SK-N-SH (cell line): ENCODE measurements at regions not wholly inside any gene's neighbourhood (a gene's known extent, or its start where the extent isn't known, plus 50 kb on each side); places are given as distances from the start of the nearest gene placed in this dataset.
"Not testable (repeated sequence)": the region's sequence is repeated elsewhere in the genome, so short reads cannot be mapped to it uniquely, and the experiment has no call there.

ENCODE experiments used
- ELF1 ChIP-seq: IDR thresholded peaks from 2 replicates; pipeline ENCODE4 v1.4.0; 2012
- EP300 ChIP-seq, 2 experiments: IDR thresholded peaks; 2 replicates each; pipeline versions ENCODE4 v1.4.0 to v1.6.1; 2012; ENCODE audit warnings: borderline replicate concordance in 1 of 2, low read depth in 1 of 2, low read length in 1 of 2
- EZH2phosphoT487 ChIP-seq: fragments of 200-600 bp; sonication (generic); IDR thresholded peaks from 2 replicates; pipeline ENCODE4 v1.6.1; 2017; ENCODE audit warnings: low read depth, mixed run types, mild to moderate bottlenecking, antibody characterized with exemption, moderate library complexity, borderline replicate concordance
- GABPA ChIP-seq: IDR thresholded peaks from 2 replicates; pipeline ENCODE4 v1.4.0; 2012; ENCODE audit warnings: low read depth, mild to moderate bottlenecking
- MXI1 ChIP-seq: IDR thresholded peaks from 2 replicates; pipeline ENCODE4 v1.6.1; 2012; ENCODE audit warnings: mild to moderate bottlenecking, low read depth, low read length, improper control_type of control experiment
- NFIC ChIP-seq: IDR thresholded peaks from 2 replicates; pipeline ENCODE4 v1.4.0; 2012; ENCODE audit warnings: borderline replicate concordance
- POLR2AphosphoS5 ChIP-seq: IDR thresholded peaks from 2 replicates; pipeline ENCODE4 v1.6.1; 2012; ENCODE audit warnings: low read depth, low read length
- SIN3A ChIP-seq: IDR thresholded peaks from 2 replicates; pipeline ENCODE4 v1.6.1; 2012; ENCODE audit warnings: low read depth, mild to moderate bottlenecking, low read length, moderate library complexity, borderline replicate concordance
- SMC3 ChIP-seq: IDR thresholded peaks from 2 replicates; pipeline ENCODE4 v1.6.1; 2012; ENCODE audit warnings: low read depth, low read length, improper control_type of control experiment
- TEAD4 ChIP-seq: IDR thresholded peaks from 2 replicates; pipeline ENCODE4 v1.4.0; 2012; ENCODE audit warnings: mild to moderate bottlenecking, borderline replicate concordance; ENCODE audit not compliant: insufficient read depth
- YY1 ChIP-seq: IDR thresholded peaks from 2 replicates; pipeline ENCODE4 v1.4.0; 2012; ENCODE audit warnings: low read depth, mild to moderate bottlenecking
- TF ChIP-seq, protein P1 (sequence below): fragments of 200-600 bp; sonication (generic); IDR thresholded peaks from 2 replicates; pipeline ENCODE4 v1.6.1; 2017; ENCODE audit warnings: antibody characterized with exemption, mild to moderate bottlenecking, moderate library complexity
- TF ChIP-seq, protein P2 (sequence below): IDR thresholded peaks from 2 replicates; pipeline ENCODE4 v1.6.1; 2012; ENCODE audit warnings: mild to moderate bottlenecking, low read depth, low read length, moderate library complexity
- TF ChIP-seq, protein P3 (sequence below): IDR thresholded peaks from 2 replicates; pipeline ENCODE4 v1.4.0; 2012; ENCODE audit warnings: low read depth

DNA sequence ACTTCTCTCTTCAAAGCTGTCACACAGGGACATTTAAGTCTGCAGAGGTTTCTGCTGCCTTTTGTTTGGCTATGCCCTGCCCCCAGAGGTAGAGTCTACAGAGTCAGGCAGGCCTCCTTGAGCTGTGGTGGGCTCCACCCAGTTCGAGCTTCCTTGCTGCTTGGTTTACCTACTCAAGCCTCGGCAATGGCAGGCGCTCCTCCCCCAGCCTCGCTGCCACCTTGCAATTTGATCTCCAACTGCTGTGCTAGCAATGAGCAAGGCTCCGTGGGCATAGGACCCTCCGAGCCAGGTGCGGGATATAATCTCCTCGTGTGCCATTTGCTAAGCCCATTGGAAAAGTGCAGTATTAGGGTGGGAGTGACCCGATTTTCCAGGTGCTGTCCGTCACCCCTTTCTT, 306.9 kb upstream of the API5 start:
- not testable (repeated sequence) for TF ChIP-seq EP300 (IDR thresholded peaks at IDR 0.05; ENCODE audit: borderline replicate concordance in 1 of 2, low read depth in 1 of 2, low read length in 1 of 2); SMC3; TEAD4; EZH2phosphoT487; MXI1; ELF1; GABPA; POLR2AphosphoS5; YY1; SIN3A; NFIC
- TF ChIP-seq, protein P1, sequence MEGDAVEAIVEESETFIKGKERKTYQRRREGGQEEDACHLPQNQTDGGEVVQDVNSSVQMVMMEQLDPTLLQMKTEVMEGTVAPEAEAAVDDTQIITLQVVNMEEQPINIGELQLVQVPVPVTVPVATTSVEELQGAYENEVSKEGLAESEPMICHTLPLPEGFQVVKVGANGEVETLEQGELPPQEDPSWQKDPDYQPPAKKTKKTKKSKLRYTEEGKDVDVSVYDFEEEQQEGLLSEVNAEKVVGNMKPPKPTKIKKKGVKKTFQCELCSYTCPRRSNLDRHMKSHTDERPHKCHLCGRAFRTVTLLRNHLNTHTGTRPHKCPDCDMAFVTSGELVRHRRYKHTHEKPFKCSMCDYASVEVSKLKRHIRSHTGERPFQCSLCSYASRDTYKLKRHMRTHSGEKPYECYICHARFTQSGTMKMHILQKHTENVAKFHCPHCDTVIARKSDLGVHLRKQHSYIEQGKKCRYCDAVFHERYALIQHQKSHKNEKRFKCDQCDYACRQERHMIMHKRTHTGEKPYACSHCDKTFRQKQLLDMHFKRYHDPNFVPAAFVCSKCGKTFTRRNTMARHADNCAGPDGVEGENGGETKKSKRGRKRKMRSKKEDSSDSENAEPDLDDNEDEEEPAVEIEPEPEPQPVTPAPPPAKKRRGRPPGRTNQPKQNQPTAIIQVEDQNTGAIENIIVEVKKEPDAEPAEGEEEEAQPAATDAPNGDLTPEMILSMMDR: not testable (repeated sequence)
- TF ChIP-seq, protein P2, sequence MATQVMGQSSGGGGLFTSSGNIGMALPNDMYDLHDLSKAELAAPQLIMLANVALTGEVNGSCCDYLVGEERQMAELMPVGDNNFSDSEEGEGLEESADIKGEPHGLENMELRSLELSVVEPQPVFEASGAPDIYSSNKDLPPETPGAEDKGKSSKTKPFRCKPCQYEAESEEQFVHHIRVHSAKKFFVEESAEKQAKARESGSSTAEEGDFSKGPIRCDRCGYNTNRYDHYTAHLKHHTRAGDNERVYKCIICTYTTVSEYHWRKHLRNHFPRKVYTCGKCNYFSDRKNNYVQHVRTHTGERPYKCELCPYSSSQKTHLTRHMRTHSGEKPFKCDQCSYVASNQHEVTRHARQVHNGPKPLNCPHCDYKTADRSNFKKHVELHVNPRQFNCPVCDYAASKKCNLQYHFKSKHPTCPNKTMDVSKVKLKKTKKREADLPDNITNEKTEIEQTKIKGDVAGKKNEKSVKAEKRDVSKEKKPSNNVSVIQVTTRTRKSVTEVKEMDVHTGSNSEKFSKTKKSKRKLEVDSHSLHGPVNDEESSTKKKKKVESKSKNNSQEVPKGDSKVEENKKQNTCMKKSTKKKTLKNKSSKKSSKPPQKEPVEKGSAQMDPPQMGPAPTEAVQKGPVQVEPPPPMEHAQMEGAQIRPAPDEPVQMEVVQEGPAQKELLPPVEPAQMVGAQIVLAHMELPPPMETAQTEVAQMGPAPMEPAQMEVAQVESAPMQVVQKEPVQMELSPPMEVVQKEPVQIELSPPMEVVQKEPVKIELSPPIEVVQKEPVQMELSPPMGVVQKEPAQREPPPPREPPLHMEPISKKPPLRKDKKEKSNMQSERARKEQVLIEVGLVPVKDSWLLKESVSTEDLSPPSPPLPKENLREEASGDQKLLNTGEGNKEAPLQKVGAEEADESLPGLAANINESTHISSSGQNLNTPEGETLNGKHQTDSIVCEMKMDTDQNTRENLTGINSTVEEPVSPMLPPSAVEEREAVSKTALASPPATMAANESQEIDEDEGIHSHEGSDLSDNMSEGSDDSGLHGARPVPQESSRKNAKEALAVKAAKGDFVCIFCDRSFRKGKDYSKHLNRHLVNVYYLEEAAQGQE: not testable (repeated sequence)
- TF ChIP-seq, protein P3, sequence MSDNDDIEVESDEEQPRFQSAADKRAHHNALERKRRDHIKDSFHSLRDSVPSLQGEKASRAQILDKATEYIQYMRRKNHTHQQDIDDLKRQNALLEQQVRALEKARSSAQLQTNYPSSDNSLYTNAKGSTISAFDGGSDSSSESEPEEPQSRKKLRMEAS: not testable (repeated sequence)
